ENCODE measurements at regions not wholly inside any gene's neighbourhood (a gene's known extent, or its start where the extent isn't known, plus 50 kb on each side); places are given as distances from the start of the nearest gene placed in this dataset.

GRCh38 chr1:94650301-94650700, 108.7 kb upstream of the F3 start:
- FAIRE-seq (no peak), DNase-seq (ENCODE audit: insufficient read length, low spot score) (no peak)

- peak; percentile 72 for DNase-seq (ENCODE audit: insufficient read length, low spot score)
- FAIRE-seq: peak; percentile 13
These were observed 106.9 kb upstream of the F3 start for GRCh38 chr1:94648225-94649007.

- no peak for DNase-seq (ENCODE audit: insufficient read length, low spot score)
These were observed 105.4 kb upstream of the F3 start for GRCh38 chr1:94646786-94647555.

GRCh38 chr1:94646141-94646643, 104.6 kb upstream of the F3 start:
- FAIRE-seq: no peak
- peak; percentile 56 for DNase-seq (ENCODE audit: insufficient read length, low spot score)

More at GRCh38 chr1:94646786-94647555, 105.4 kb upstream of the F3 start:
- FAIRE-seq: no peak

- no peak for DNase-seq (ENCODE audit: insufficient read length, low spot score)
- FAIRE-seq: no peak
These were observed 102.8 kb upstream of the F3 start for GRCh38 chr1:94644352-94644751.

GRCh38 chr1:94643819-94644218, 102.3 kb upstream of the F3 start:
- no peak for DNase-seq (ENCODE audit: insufficient read length, low spot score)
- FAIRE-seq: no peak

- no peak for FAIRE-seq
- no peak for DNase-seq (ENCODE audit: insufficient read length, low spot score)
These were observed 101.2 kb upstream of the F3 start for GRCh38 chr1:94642617-94643321.

GRCh38 chr1:94641990-94642389, 100.4 kb upstream of the F3 start:
- DNase-seq (ENCODE audit: insufficient read length, low spot score) (no peak), FAIRE-seq (no peak)

- DNase-seq (ENCODE audit: insufficient read length, low spot score) (no peak), FAIRE-seq (no peak)
These were observed 98.6 kb upstream of the F3 start for GRCh38 chr1:94640125-94640524.

- no peak for FAIRE-seq
These were observed 95.6 kb upstream of the F3 start for GRCh38 chr1:94637121-94637520.

GRCh38 chr1:94636624-94637023, 95.1 kb upstream of the F3 start:
- DNase-seq (ENCODE audit: insufficient read length, low spot score) (no peak), FAIRE-seq (no peak)

More at GRCh38 chr1:94637121-94637520, 95.6 kb upstream of the F3 start:
- DNase-seq (ENCODE audit: insufficient read length, low spot score): no peak

GRCh38 chr1:94636100-94636499, 94.5 kb upstream of the F3 start:
- FAIRE-seq (no peak), DNase-seq (ENCODE audit: insufficient read length, low spot score) (no peak)

GRCh38 chr1:94634977-94635416, 93.4 kb upstream of the F3 start:
- FAIRE-seq: no peak

GRCh38 chr1:94633051-94633450, 91.5 kb upstream of the F3 start:
- FAIRE-seq: no peak
- no peak for DNase-seq (ENCODE audit: insufficient read length, low spot score)

More at GRCh38 chr1:94634977-94635416, 93.4 kb upstream of the F3 start:
- no peak for DNase-seq (ENCODE audit: insufficient read length, low spot score)

GRCh38 chr1:94629259-94630181, 88.0 kb upstream of the F3 start:
- DNase-seq (ENCODE audit: insufficient read length, low spot score) (no peak), FAIRE-seq (no peak)

GRCh38 chr1:94628499-94628843, 86.9 kb upstream of the F3 start:
- DNase-seq (ENCODE audit: insufficient read length, low spot score) (no peak), FAIRE-seq (no peak)

GRCh38 chr1:94627771-94628498, 86.4 kb upstream of the F3 start:
- DNase-seq (ENCODE audit: insufficient read length, low spot score) (no peak), FAIRE-seq (no peak)

GRCh38 chr1:94624203-94624602, 82.6 kb upstream of the F3 start:
- DNase-seq (ENCODE audit: insufficient read length, low spot score) (no peak), FAIRE-seq (no peak)

- FAIRE-seq: no peak
- no peak for DNase-seq (ENCODE audit: insufficient read length, low spot score)
These were observed 82.1 kb upstream of the F3 start for GRCh38 chr1:94623560-94624148.
